ENCODE measurements at regions not wholly inside any gene's neighbourhood (a gene's known extent, or its start where the extent isn't known, plus 50 kb on each side); places are given as distances from the start of the nearest gene placed in this dataset.
"Not testable (repeated sequence)": the region's sequence is repeated elsewhere in the genome, so short reads cannot be mapped to it uniquely, and the experiment has no call there.

DNA sequence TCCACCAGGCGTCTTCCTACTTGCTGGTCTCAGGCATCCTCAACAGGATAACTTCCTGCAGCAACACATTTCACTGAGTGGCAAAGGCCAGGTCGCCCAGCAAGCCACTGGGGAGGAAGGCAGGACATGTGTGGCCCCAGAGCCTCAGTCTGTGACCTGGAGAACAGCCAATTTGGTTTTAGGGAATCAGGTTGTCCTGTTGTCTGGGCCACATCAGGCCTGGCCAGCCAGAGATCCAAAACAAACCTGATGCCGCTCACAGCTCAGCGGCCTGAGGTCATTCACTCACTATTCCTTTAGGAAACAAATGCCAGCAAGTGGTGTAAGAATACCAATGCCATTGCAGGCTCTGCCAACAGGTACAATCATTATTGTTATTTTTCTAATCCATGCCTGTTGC lies 210.7 kb downstream of the VAPA start:
- Histone ChIP-seq H3K36me3 (ENCODE audit: insufficient read depth, low read depth, low read length) (no peaks in the 10 kb centered on the region), H3K4me1 (ENCODE audit: insufficient read depth, low read length) (peaks cover 14% of the 10 kb centered on the region), H3K9ac (ENCODE audit: low read depth, low read length) (no peak overlapping the region), H3K27me3 (ENCODE audit: insufficient read depth, low read length) (peaks cover 4% of the 10 kb centered on the region; the same call in 1 of the 2 replicates), H3K9me3 (ENCODE audit: insufficient read depth, low read depth, low read length) (peaks cover 3% of the 10 kb centered on the region), H3K4me3 (ENCODE audit: low read length) (no peak overlapping the region), H3K27ac (ENCODE audit: low read length) (no peak overlapping the region)

DNA sequence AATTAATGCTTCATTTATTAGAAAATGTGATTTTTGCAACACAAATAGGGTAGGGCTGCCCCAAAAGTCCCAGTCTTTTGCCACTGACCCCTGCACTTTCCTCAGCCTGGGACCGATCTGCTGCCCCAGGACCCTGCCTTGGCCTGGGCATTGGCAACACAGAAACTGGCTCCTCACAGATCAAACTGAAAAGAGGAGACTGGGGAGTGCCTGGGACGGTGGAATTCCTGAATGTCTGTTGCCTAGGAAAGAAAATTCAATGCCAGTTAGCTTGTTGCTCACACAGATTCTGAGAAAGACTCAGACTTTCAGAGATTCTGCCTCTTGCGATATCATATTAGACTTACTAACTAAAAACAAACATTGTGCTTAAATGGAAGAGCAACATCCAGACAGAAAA lies 211.2 kb downstream of the VAPA start:
- peaks cover 14% of the 10 kb centered on the region for H3K4me1 ChIP-seq (ENCODE audit: insufficient read depth, low read length)
- H3K27me3 ChIP-seq (ENCODE audit: insufficient read depth, low read length) = peaks cover 4% of the 10 kb centered on the region; the same call in 1 of the 2 replicates
- no peak overlapping the region for H3K4me3 ChIP-seq (ENCODE audit: low read length)
- H3K27ac ChIP-seq (ENCODE audit: low read length) = no peak overlapping the region
- H3K36me3 ChIP-seq (ENCODE audit: insufficient read depth, low read depth, low read length) = no peaks in the 10 kb centered on the region
- H3K9me3 ChIP-seq (ENCODE audit: insufficient read depth, low read depth, low read length) = no peaks in the 10 kb centered on the region
- H3K9ac ChIP-seq (ENCODE audit: low read depth, low read length) = no peak overlapping the region

DNA sequence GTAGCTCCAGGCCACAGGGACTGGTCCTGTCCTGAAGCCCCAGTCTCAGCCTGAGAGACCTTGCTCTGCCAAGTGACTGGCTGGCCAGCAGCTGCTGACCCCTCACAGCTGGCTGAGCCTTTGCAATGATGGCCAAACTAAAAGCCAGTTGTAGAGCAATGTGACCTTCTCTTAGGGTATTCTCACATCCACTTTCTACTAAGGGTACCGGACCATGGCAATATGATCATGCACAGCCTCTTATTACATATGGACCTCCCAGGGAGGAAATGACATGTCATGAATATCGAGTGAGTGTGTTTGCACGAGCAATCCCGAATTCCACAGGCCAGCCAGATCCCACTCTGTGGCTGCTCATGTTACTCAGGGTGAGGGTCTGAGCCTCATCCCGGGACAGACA lies 213.9 kb downstream of the VAPA start:
- Histone ChIP-seq H3K4me3 (ENCODE audit: low read length) (no peak overlapping the region), H3K36me3 (ENCODE audit: insufficient read depth, low read depth, low read length) (no peaks in the 10 kb centered on the region)

DNA sequence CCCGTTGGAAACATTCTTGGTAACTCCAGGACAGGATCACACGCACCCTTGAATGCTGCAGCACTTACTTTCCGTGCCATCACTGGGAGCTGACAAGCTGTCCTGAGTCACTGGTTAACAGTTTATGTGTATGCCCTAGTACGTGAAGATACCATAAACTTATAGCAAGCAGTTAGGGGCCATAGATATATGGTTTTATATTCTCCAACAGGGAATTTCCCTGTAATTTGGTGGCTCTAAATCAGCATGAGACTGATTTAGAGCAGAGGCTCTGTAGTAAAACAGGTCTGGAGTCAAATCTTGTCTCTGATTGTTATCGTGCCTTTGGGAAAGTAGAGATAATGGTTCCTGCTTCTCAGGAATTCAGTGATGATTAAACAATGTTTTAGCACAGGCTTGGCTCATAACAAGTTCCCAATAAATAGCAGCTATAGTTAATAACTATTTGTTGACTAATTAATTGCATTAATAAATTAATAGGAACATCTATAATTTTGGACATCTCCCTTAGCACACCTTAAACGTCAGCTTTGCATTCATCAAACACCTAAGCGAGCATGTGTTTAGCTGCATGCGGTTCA lies 215.2 kb downstream of the VAPA start:
- Histone ChIP-seq H3K4me1 (ENCODE audit: insufficient read depth, low read length) (peaks cover 11% of the 10 kb centered on the region), H3K36me3 (ENCODE audit: insufficient read depth, low read depth, low read length) (no peaks in the 10 kb centered on the region), H3K9ac (ENCODE audit: low read depth, low read length) (no peak overlapping the region), H3K27me3 (ENCODE audit: insufficient read depth, low read length) (peaks cover 26% of the 10 kb centered on the region), H3K9me3 (ENCODE audit: insufficient read depth, low read depth, low read length) (no peaks in the 10 kb centered on the region), H3K27ac (ENCODE audit: low read length) (no peak overlapping the region), H3K4me3 (ENCODE audit: low read length) (no peak overlapping the region)

More for the DNA sequence above, 213.9 kb downstream of the VAPA start:
- Histone ChIP-seq H3K27ac (ENCODE audit: low read length) (no peak overlapping the region), H3K27me3 (ENCODE audit: insufficient read depth, low read length) (peaks cover 22% of the 10 kb centered on the region), H3K4me1 (ENCODE audit: insufficient read depth, low read length) (peaks cover 17% of the 10 kb centered on the region), H3K9ac (ENCODE audit: low read depth, low read length) (no peak overlapping the region), H3K9me3 (ENCODE audit: insufficient read depth, low read depth, low read length) (no peaks in the 10 kb centered on the region)

DNA sequence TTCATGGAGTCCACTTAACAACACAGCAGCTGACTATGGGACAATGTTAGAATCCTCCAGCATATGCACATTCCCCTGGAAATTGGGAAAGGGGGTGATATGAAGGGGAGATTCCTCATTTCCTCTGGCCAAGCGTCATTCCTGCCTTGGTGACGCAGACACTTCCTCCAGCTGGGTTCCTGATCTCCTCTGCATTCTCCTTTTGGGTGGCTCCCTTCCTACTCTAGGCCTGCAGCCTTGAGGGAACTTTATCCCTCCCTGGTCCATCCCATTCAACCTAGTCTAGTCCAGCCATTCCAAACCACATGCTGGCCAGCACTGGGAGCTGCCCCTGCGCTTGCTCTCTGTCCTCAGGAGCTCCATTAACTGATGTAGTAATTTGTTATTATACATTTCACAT lies 216.8 kb downstream of the VAPA start:
- peaks cover 11% of the 10 kb centered on the region for H3K4me1 ChIP-seq (ENCODE audit: insufficient read depth, low read length)
- peaks cover 26% of the 10 kb centered on the region for H3K27me3 ChIP-seq (ENCODE audit: insufficient read depth, low read length)
- no peak overlapping the region for H3K27ac ChIP-seq (ENCODE audit: low read length)
- H3K9ac ChIP-seq (ENCODE audit: low read depth, low read length) = no peak overlapping the region
- H3K36me3 ChIP-seq (ENCODE audit: insufficient read depth, low read depth, low read length) = no peaks in the 10 kb centered on the region
- no peak overlapping the region for H3K4me3 ChIP-seq (ENCODE audit: low read length)
- H3K9me3 ChIP-seq (ENCODE audit: insufficient read depth, low read depth, low read length) = no peaks in the 10 kb centered on the region

DNA sequence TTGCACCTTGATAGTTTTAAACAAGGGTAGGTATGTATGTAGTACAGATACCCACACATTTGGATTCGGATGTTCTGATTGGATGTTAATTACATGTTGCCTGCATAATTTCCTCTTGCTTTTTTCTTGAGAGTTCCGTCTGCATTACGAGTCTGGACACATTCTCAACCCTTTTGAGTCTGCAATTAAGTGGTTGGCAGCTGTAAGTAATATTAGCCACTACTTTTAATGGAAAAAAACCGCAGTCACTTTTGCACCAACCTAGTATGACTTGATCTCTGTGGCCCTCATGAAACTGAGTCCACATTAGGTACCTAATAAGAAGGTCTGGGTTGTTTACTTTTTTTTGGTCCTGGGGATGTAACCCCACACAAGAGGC lies 217.3 kb downstream of the VAPA start:
- peaks cover 26% of the 10 kb centered on the region for H3K27me3 ChIP-seq (ENCODE audit: insufficient read depth, low read length)
- no peaks in the 10 kb centered on the region for H3K36me3 ChIP-seq (ENCODE audit: insufficient read depth, low read depth, low read length)
- H3K9me3 ChIP-seq (ENCODE audit: insufficient read depth, low read depth, low read length) = no peaks in the 10 kb centered on the region
- H3K4me1 ChIP-seq (ENCODE audit: insufficient read depth, low read length) = peaks cover 11% of the 10 kb centered on the region
- H3K9ac ChIP-seq (ENCODE audit: low read depth, low read length) = no peak overlapping the region
- no peak overlapping the region for H3K27ac ChIP-seq (ENCODE audit: low read length)
- peak overlapping the region; percentile 74 for H3K4me3 ChIP-seq (ENCODE audit: low read length)

DNA sequence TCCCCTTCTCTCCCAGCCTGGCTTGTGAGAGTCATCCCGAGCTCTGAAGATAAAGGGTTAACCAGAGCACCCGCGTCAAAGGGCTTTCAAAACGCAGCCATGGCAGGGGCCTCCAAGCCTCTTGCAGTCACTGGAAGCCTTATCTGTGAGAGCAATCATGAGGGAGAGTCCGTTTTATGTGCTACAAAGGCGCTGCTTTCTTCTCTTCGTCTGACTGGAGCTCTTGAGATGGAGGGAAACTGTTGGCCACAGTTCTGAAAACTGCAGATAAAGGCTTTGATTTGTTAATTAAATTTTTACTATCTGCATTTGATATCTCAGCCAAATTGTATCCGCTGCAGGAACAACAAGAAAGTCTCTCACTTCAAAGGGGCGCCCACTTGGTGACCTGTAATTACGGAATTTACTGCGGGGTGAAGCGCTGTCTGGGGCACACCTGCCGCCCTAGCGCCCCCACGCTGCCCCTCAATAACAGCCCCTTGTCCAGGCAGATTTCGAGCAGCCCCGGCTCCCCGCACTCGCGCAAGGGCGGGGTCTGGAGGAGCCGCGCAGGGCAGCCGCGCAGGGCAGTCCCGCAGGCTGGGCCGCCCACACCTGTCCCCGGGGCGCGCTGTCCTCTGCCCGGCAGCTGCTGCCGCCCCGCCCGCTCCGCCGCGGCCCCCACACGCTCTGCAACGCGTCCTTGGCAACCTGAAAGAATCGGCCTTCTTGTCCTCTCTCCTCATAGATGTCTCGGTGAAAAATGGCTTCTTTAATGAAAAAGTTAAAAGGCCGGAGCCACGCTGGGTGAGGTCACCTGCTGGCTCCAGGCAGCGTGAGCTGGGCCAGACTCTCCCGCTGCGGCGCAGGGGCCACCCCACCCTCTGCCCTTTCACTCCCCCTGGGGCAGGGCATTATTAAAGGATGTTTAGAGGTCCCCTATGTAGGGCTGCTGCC lies 217.9 kb downstream of the VAPA start:
- Histone ChIP-seq H3K9ac (ENCODE audit: low read depth, low read length) (peak overlapping the region; percentile 57; the same call in 1 of the 2 replicates), H3K4me3 (ENCODE audit: low read length) (peak overlapping the region; percentile 74)

DNA sequence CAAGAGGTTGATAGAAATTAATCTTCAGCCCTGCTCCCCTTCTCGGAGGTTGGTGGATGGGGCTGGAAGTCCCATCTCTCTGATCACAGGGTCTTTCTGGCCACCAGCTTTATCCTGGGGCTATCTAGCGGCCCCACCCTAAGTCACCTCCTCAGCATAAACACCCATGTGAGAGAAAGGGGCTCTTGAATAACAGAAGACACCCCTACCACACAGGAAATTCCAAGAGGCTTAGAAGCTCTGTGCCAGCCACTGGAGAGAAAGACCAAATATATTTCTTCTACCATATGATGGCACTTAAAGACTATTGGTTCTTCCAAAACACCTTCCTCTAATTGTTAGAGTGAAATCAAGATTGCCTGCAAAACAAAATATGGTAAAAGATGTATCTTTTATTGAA lies 219.7 kb downstream of the VAPA start:
- no peaks in the 10 kb centered on the region for H3K9me3 ChIP-seq (ENCODE audit: insufficient read depth, low read depth, low read length)
- H3K27ac ChIP-seq (ENCODE audit: low read length) = no peak overlapping the region
- H3K9ac ChIP-seq (ENCODE audit: low read depth, low read length) = no peak overlapping the region
- H3K27me3 ChIP-seq (ENCODE audit: insufficient read depth, low read length) = peaks cover 23% of the 10 kb centered on the region
- H3K36me3 ChIP-seq (ENCODE audit: insufficient read depth, low read depth, low read length) = no peaks in the 10 kb centered on the region
- no peak overlapping the region for H3K4me3 ChIP-seq (ENCODE audit: low read length)
- peaks cover 11% of the 10 kb centered on the region for H3K4me1 ChIP-seq (ENCODE audit: insufficient read depth, low read length)

More for the DNA sequence above, 217.9 kb downstream of the VAPA start:
- Histone ChIP-seq H3K4me1 (ENCODE audit: insufficient read depth, low read length) (peaks cover 11% of the 10 kb centered on the region), H3K9me3 (ENCODE audit: insufficient read depth, low read depth, low read length) (no peaks in the 10 kb centered on the region), H3K27ac (ENCODE audit: low read length) (no peak overlapping the region), H3K27me3 (ENCODE audit: insufficient read depth, low read length) (peaks cover 26% of the 10 kb centered on the region), H3K36me3 (ENCODE audit: insufficient read depth, low read depth, low read length) (no peaks in the 10 kb centered on the region)

DNA sequence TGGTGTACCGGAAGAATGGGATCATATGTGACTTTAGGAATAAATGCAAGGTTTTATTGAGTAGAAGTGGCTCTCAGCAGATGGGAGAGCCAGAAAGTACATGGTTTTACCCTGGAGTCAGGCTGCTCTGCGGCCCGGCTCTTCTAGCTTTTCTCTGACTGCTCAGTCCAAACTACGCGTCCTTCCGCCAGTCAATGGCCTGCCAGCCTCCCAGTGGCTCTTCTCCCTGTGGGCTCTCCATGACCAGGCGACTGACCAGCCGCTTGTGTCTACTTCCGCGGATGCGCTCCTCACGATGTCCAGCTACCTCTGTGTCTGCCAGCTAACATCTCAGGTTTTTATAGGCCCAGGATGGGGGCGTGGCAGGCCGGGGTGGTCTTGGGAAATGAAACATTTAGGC lies 220.4 kb downstream of the VAPA start:
- Histone ChIP-seq H3K27ac (ENCODE audit: low read length) (no peak overlapping the region), H3K4me3 (ENCODE audit: low read length) (no peak overlapping the region), H3K4me1 (ENCODE audit: insufficient read depth, low read length) (peaks cover 11% of the 10 kb centered on the region), H3K9ac (ENCODE audit: low read depth, low read length) (no peak overlapping the region), H3K36me3 (ENCODE audit: insufficient read depth, low read depth, low read length) (no peaks in the 10 kb centered on the region), H3K27me3 (ENCODE audit: insufficient read depth, low read length) (peaks cover 23% of the 10 kb centered on the region), H3K9me3 (ENCODE audit: insufficient read depth, low read depth, low read length) (no peaks in the 10 kb centered on the region)

DNA sequence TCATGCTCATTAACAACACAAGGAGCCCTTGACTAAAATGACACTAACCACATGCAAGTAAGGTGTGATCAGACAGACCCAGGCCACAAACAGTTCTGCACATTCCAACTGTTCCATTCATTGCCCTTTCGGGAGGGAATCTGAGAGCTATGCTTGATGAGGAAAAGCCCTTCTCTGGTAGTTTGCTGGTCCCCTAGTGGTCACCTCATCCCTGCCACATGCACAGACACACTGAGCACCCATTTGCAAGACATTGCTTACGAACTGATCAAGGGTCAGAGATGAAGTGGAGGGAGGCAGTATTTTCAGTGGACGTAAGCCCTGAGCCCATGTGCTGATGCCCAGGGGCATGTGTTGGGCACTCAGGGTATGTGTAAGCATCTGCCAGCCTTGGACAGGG lies 220.9 kb downstream of the VAPA start:
- peaks cover 11% of the 10 kb centered on the region for H3K4me1 ChIP-seq (ENCODE audit: insufficient read depth, low read length)
- H3K9ac ChIP-seq (ENCODE audit: low read depth, low read length); H3K27ac ChIP-seq (ENCODE audit: low read length); H3K4me3 ChIP-seq (ENCODE audit: low read length); H3K36me3 ChIP-seq (ENCODE audit: insufficient read depth, low read depth, low read length); H3K9me3 ChIP-seq (ENCODE audit: insufficient read depth, low read depth, low read length): not testable (repeated sequence)
- H3K27me3 ChIP-seq (ENCODE audit: insufficient read depth, low read length) = peaks cover 23% of the 10 kb centered on the region

DNA sequence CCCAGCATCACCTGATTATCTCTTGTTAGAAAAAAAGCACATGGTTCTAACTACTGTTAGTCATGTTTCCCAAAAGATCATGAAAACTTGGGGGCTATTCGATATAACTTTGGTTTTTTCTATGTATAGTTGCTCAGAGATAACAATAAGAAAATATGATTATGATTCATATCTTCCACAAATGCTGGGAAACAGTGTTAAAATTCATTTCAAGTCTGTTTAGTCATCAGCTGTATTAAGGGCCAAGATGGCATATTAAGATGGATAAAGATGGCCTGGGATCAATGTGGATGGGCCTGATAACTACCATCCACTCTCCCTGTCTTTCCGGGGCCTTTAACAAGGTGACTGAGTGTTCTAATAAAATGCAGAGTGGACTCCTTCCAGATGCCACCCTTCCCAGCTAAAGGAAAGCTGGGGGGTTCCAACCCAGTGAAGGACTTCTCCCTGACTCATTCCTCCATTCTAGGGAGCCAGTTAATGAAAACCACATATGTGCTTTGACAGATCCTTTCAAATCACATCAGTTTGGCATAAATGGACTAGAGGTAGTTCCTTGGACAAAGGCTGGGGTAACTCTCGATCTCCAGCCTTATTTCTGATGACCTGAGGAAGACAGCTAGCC lies 221.6 kb downstream of the VAPA start:
- H3K4me1 ChIP-seq (ENCODE audit: insufficient read depth, low read length) = peaks cover 17% of the 10 kb centered on the region
- H3K9me3 ChIP-seq (ENCODE audit: insufficient read depth, low read depth, low read length) = no peaks in the 10 kb centered on the region
- no peak overlapping the region for H3K4me3 ChIP-seq (ENCODE audit: low read length)
- H3K9ac ChIP-seq (ENCODE audit: low read depth, low read length) = no peak overlapping the region
- H3K27ac ChIP-seq (ENCODE audit: low read length) = no peak overlapping the region
- H3K27me3 ChIP-seq (ENCODE audit: insufficient read depth, low read length) = peaks cover 21% of the 10 kb centered on the region
- no peaks in the 10 kb centered on the region for H3K36me3 ChIP-seq (ENCODE audit: insufficient read depth, low read depth, low read length)

Data from iPS-20b (cell line).